HG03520 (cell line): ENCODE measurements at regions not wholly inside any gene's neighbourhood (a gene's known extent, or its start where the extent isn't known, plus 50 kb on each side); places are given as distances from the start of the nearest gene placed in this dataset.
"Not testable (repeated sequence)": the region's sequence is repeated elsewhere in the genome, so short reads cannot be mapped to it uniquely, and the experiment has no call there.

Experiments used
- ATAC-seq: cut with Tn5 transposase; IDR thresholded peaks from one replicate; pipeline ENCODE4 v1.9.1; 2021; ENCODE audit warnings: mild to moderate bottlenecking, moderate library complexity; ENCODE audit not compliant: unreplicated experiment

DNA sequence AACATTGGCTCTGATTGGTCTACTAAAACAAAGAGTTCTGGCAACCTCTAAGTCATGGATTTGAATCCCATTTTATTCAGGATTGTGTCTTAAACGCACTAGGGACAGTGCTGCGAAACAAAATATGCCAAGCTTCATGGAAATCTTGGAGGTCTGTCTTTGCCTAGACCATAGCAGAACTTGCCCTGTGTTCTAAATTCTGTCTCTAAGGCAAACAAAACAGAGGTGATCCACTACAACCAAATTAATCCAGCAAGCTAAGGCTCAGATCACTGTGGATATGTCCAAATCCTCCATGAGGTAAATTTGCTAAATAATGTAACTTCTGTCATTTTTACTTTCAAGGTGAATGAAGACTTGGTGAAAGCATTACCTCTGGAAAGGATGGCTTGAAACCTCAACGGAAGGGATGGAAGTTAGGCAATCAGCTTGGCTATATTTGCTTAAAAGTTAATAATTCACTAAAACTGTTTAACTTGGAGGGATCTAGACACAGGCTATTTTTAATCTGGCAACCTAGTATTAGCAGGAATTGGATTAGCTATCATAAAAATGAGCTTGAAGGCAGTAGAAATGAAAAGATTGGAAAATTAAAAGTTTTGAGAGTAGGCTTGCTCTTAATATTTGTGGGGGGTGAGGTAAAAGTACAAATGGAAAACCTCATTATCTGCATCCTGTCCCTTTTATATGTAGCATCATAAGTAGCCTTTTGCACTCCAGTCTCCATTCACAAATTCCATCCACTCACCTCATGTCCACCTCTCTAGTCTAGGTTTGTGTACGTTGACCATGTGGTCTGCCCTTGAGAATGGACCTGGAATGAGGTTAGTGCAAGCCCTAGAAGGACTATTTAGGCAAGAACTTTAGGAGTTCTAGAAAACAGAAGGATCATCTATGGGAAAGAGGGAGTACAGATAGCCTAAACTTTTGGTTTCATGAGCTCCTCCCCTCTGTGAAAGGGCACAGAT lies 176.2 kb downstream of the SMC2 start:
- no peak for ATAC-seq

DNA sequence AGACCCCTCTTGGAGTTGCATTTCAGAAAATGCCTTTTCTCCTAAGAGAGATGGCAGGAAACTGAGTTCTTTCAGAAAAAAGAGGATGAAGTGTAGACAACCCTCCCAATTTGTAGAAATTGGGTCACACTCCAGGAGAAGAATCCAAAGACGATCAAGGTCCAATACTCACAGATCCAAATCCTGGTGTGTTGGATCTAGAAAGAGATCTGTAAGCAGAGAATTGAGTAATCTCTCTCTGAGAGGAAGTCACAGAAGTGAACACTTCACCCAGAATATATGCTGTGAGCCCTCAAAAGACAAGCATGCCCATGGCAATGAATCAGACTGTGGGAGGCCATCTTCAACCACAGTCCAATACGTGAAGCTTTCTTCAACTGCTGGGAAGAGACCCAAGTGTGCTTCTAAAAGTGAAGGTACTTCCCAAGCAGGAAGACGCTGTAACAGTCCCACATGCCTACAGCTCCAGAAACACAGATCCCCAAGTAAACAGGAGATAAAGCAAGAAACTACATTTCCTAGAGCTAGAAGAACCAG lies 182.7 kb downstream of the SMC2 start:
- ATAC-seq, result no peak

- no peak for ATAC-seq
Observed at GRCh38 chr9:104278929-104279496, 184.9 kb downstream of the SMC2 start.

DNA sequence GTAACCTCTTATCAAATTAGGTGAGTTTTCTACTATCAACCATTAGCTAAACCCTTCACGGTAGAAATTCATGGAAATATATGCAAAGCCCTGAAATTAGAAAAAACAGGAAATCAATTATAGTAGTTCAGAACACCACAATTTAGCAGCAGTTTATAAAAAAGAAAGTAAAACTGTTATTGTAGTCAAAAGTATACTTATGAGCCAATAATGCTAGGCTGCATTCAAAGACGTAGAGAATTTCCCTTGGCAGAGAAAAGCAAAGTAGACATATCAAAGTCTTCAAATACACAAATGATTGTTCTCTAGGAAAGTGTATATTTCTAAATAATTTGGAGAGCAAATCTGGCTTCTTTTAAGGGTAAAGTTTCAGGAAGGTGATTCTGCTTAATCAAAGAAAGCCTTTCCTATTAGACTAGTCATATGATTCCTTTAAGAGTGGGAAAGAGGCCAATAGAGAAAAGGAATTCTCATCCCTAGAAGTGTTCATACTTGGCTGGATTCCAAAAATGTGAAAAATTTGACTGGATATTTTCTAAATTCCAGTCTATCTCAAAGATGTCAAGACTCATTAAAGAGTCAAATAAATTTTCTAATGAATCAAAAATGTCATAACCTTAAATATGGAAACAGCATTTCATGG lies 185.5 kb downstream of the SMC2 start:
- ATAC-seq, result no peak

GRCh38 chr9:104280178-104280560 lies 186.1 kb downstream of the SMC2 start:
- ATAC-seq, result no peak

- no peak for ATAC-seq
Observed at GRCh38 chr9:104280711-104281110, 186.6 kb downstream of the SMC2 start.

DNA sequence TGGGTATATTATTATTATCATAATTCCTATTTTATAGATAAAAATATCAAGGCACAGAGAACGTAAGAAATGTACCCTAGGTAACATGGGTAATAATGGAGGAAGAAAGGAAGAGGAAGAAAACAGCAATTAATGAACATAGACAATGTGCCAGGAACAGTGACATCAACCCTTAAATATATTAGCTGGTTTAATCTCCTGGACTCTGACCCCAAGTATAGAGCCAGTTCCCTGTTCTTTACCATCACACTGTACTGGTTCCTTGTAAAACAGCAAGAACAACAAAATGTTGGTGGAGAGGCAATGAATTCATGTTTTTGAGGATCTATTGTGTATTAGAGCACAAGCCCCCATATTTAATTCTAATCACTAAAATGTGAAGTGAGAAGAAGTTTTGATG lies 192.1 kb downstream of the SMC2 start:
- no peak for ATAC-seq

DNA sequence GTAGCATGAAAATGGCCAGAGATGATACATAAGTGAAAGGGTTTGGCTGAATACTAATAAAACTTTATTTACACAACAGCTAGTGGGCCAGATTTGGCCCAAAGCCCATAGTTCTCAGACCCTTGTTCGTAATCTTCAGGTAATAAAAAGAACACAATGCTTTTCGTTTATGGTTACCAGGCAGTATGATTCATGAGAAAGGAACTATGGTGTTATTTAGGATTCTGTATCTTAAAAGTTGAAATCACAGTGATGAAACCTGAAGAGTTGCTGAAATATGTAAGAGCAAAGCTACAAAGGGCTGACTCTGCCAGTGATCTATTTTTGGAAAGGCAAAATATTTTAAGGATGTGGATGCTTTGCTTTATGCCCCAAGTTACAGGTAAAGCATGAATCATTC lies 192.7 kb downstream of the SMC2 start:
- no peak for ATAC-seq

- ATAC-seq, result no peak
Observed at GRCh38 chr9:104287253-104287878, 193.3 kb downstream of the SMC2 start.

DNA sequence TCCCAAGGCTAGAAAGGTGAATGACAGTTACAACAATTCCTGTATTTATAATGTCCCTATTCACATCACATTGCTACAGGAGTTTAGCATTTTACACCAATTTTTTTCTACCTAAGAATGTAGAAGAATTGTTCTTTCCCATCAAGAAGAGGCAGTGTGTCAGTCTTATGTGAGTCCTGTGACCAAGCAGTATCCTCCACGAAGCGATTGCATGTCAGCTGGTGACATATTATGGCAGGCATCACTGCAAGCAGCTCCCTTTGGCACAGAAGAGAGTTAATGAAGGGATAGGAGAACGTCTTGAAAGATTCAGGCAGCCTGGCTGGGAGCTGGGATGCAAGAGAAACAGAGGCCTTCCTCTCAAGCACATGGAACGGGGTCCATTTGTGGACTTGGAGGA lies 199.8 kb downstream of the SMC2 start:
- no peak for ATAC-seq

GRCh38 chr9:104300124-104300523 lies 203.9 kb upstream of the OR13F1 start:
- no peak for ATAC-seq

GRCh38 chr9:104301755-104302154 lies 202.3 kb upstream of the OR13F1 start:
- no peak for ATAC-seq

DNA sequence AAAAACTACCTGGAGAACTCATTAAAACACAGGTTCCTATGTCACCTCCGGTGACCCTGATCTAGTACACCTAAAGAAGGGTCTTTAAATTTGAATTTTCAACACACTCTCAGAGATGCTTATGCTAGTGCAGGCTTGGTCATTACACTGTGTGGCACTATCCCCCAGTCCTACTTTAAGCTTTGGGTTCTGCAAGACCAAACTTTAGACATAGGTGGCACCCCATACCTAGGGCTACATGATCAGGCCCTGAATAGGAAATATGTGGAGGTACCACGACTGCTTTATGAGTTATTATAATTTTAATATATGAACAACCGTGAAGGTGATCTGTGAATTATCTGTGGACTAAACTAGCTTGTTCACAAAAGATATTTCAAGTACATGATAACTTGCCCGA lies 201.3 kb upstream of the OR13F1 start:
- no peak for ATAC-seq

DNA sequence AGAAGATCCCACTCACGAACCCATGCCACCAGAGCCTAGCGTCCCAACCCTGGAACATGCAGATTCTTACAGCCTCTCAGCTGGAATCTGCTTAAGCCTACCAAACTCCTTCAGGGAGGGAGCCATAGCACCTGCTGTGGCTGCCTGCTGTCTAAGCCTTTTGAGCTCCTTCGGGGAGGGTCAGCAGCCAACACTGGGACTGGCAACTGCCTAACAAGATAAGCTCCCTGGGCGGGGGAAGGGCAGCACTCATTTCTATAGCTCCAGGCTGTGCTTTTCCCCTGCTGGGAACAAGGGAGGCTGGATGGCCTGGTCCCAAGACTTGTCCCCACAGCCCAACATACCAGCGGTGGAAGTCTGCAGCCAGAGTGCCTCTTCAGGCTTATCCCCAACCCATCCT lies 199.1 kb upstream of the OR13F1 start:
- no peak for ATAC-seq

- ATAC-seq, result no peak
Observed at GRCh38 chr9:104313396-104314110, 190.5 kb upstream of the OR13F1 start.

- not testable (repeated sequence) for ATAC-seq
Observed at GRCh38 chr9:104316201-104317009, 187.7 kb upstream of the OR13F1 start.

GRCh38 chr9:104319198-104319597 lies 184.9 kb upstream of the OR13F1 start:
- no peak for ATAC-seq

DNA sequence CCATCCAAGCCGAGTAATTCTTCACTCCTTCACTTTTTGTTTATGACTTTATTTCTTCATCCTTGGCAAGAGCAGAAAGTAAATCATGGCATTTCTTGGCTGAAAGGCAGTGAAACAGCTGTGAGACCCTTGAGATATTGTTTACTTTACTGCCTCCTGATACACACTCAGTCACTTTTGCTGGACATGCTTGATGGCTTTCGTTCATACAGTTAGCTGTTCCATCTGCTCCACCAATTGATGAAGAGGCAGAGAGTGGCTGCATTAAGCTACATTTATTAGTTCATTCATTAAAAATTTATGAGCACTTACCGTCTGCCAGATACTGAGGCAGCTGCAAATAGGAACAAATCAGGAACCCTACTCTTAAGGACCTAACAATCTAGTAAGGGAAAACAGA lies 184.4 kb upstream of the OR13F1 start:
- ATAC-seq, result no peak

DNA sequence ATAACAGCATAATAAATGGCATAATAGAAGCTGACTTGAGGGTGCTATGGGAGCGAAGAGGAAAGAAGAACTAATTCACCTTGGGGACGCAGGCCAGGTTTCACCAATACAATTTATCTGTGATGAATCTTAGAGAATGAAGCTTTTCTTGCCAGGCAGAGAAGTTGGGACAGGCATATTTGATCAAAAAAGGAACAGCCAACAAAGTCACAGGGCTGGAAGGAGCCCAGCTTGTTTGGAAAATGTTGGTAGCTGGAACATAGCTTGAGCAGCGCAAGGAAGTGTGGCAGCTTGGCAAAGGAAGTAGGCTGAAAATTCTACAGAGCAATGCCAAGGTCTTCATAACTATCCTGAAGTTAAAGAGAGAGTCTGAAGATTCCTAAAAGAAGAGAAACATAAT lies 181.5 kb upstream of the OR13F1 start:
- ATAC-seq, result no peak
